Osteocyte (in vitro differentiated cells): ENCODE measurements at regions not wholly inside any gene's neighbourhood (a gene's known extent, or its start where the extent isn't known, plus 50 kb on each side); places are given as distances from the start of the nearest gene placed in this dataset.

Experiments used
- DNase-seq: peaks from one replicate; pipeline ENCODE4 v3.0.0; 2021; ENCODE audit warnings: mixed read lengths; ENCODE audit not compliant: unreplicated experiment; ENCODE audit errors: extremely low spot score
- H3K27ac Mint-ChIP-seq: one replicate; pipeline ENCODE4 v1.8.0; 2021; ENCODE audit warnings: mild to moderate bottlenecking, mixed read lengths; ENCODE audit not compliant: unreplicated experiment
- H3K27me3 Mint-ChIP-seq: one replicate; pipeline ENCODE4 v1.8.0; 2021; ENCODE audit warnings: mixed read lengths; ENCODE audit not compliant: unreplicated experiment
- H3K36me3 Mint-ChIP-seq: one replicate; pipeline ENCODE4 v1.8.0; 2021; ENCODE audit warnings: mixed read lengths; ENCODE audit not compliant: unreplicated experiment
- H3K4me1 Mint-ChIP-seq: one replicate; pipeline ENCODE4 v1.8.0; 2021; ENCODE audit warnings: mixed read lengths; ENCODE audit not compliant: unreplicated experiment
- H3K4me3 Mint-ChIP-seq: one replicate; pipeline ENCODE4 v1.8.0; 2021; ENCODE audit warnings: mild to moderate bottlenecking, moderate library complexity, mixed read lengths; ENCODE audit not compliant: unreplicated experiment
- H3K9me3 Mint-ChIP-seq: one replicate; pipeline ENCODE4 v1.8.0; 2021; ENCODE audit warnings: mixed read lengths; ENCODE audit not compliant: unreplicated experiment
- TF ChIP-seq, protein P1 (sequence below): fragments of 200-600 bp; sonication (generic); IDR thresholded peaks from 2 replicates; pipeline ENCODE4 v1.5.0; 2021; ENCODE audit warnings: antibody characterized with exemption, mild to moderate bottlenecking, moderate library complexity

DNA sequence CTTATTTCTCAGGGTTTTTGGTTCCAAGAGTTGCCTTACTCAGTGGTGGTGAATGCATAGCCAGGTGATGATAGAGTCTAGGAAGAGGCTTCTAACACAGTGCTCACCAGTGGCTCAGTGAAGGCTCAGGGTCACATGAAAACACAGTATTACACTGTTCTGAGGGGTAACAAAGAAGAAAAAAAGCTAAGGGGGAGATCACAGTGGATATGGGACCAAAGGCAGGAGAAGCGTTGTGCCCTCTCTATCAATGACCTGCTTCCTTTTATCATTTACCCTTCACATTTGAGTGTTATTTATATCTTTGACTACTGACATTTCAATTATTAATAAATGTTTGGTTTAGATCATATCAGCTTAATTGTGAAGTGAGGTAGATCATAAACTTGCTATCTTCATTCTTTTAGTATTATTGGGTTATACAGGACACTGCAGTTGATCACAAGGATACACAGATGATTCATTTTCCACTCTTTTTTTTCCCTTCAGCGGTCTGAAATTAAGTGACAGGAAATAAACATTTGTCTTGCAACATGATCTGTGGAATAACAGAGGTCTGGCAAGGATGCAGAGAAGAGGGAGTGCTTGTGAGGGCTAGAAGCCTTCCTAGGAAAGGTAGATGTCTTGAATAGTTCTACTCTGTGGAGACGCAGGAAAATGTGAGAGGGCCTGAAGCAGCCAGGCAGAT lies 171.7 kb downstream of the C3orf38 start:
- no peak overlapping the region for H3K4me3 Mint-ChIP-seq
- DNase-seq = no peak
- TF ChIP-seq, protein P1, sequence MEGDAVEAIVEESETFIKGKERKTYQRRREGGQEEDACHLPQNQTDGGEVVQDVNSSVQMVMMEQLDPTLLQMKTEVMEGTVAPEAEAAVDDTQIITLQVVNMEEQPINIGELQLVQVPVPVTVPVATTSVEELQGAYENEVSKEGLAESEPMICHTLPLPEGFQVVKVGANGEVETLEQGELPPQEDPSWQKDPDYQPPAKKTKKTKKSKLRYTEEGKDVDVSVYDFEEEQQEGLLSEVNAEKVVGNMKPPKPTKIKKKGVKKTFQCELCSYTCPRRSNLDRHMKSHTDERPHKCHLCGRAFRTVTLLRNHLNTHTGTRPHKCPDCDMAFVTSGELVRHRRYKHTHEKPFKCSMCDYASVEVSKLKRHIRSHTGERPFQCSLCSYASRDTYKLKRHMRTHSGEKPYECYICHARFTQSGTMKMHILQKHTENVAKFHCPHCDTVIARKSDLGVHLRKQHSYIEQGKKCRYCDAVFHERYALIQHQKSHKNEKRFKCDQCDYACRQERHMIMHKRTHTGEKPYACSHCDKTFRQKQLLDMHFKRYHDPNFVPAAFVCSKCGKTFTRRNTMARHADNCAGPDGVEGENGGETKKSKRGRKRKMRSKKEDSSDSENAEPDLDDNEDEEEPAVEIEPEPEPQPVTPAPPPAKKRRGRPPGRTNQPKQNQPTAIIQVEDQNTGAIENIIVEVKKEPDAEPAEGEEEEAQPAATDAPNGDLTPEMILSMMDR = no peak
- H3K27ac Mint-ChIP-seq = no peak overlapping the region
- no peaks in the 10 kb centered on the region for H3K27me3 Mint-ChIP-seq
- H3K9me3 Mint-ChIP-seq = no peaks in the 10 kb centered on the region
- H3K36me3 Mint-ChIP-seq = no peaks in the 10 kb centered on the region
- no peaks in the 10 kb centered on the region for H3K4me1 Mint-ChIP-seq

DNA sequence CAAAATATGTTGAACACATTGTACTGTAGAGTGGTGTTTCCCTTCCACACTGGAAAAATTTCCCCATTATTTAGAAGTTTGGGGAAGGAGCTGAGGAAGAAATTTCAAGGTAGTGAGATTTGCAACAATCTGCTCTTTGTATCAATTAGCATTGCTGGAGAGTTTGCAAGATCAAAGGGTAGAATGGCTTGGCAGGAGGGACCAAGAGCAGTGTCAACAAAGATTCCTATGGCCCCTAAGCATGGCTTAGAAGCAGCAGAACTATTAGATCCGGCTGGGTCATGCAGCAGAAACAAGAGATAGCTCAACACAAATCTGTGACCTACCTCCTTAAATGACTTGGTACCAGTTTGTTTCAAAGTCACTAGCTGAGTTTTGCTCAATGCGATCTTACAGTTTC lies 175.0 kb downstream of the C3orf38 start:
- Mint-ChIP-seq H3K36me3 (no peaks in the 10 kb centered on the region), H3K9me3 (no peaks in the 10 kb centered on the region), H3K27ac (no peak overlapping the region), H3K27me3 (peaks cover 2% of the 10 kb centered on the region), H3K4me1 (no peaks in the 10 kb centered on the region), H3K4me3 (no peak overlapping the region)
- no peak for DNase-seq
- TF ChIP-seq, protein P1 = no peak

DNA sequence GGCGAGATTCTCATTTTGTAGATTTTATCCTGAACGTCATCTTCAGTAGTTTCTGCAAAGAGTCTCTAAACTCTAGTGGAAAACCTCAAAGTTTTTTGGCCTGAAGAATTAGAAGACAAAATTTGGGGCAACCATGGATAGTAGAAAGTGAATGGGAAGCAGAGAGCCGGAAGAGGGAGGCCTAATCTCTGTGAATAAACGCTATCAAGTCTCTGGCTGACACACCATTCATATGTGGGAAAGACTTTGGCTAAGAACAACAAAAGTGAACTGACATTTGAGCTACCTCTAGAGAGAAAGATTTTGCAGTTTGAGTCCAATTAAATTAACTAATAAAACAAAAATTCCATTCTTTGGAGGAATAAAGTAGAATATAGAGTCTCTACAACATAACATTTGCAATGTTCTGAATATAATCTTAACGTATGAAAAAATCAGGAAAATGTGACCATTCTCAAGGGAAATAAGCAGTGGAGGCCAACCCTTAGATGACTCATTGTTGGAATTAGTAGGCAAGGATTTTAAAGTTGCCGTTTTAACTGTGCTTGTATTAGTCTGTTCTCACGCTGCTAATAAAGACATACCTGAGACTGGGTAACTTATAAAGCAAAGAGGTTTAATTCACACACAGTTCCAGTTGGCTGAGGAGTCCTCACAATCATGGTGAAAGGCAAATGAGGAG lies 184.6 kb downstream of the C3orf38 start:
- Mint-ChIP-seq H3K27ac (no peak overlapping the region), H3K4me3 (no peak overlapping the region), H3K36me3 (no peaks in the 10 kb centered on the region), H3K9me3 (peaks cover 10% of the 10 kb centered on the region), H3K4me1 (no peaks in the 10 kb centered on the region), H3K27me3 (peaks cover 2% of the 10 kb centered on the region)
- TF ChIP-seq, protein P1 = no peak
- DNase-seq = no peak

DNA sequence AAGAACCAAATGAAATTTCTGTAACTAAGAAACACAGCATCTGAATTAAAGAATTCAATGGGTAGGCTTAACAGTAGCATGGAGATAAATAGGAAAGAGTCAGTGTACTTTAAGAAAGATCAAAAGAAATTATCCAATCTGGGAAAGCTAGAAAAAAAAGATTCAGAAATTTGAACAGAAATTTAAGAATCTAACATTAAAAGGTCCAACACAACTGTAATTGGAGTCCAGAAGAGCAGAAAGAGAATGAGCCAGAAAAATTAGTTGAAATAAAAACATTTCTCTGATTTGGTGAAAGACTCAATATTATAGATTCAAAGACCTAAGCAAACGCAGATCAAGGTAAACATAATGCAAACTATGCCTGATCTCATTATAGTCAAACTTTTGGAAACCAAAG lies 187.1 kb downstream of the C3orf38 start:
- Mint-ChIP-seq H3K4me1 (no peaks in the 10 kb centered on the region), H3K9me3 (peaks cover 10% of the 10 kb centered on the region), H3K36me3 (no peaks in the 10 kb centered on the region), H3K27ac (no peak overlapping the region), H3K27me3 (peaks cover 2% of the 10 kb centered on the region), H3K4me3 (no peak overlapping the region)
- no peak for DNase-seq
- TF ChIP-seq, protein P1 = no peak

DNA sequence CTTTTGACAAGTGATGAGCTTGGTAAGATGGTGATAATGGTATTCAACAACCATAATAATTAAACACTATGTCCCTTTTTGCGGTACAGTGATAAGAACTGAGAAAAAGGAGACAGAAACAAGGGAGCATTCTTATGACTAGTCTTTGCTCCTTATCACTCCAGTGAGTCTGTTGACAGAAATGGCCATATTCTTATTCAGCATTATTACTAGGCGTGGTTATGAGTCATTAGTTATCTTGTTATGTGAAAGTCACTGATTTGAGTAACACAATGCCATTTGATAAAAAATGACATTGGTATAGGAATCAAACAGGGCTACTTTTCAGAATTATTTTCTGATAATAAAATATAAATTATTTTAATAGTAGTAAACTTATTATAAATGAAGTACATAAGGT lies 193.5 kb downstream of the C3orf38 start:
- no peaks in the 10 kb centered on the region for H3K9me3 Mint-ChIP-seq
- H3K36me3 Mint-ChIP-seq = no peaks in the 10 kb centered on the region
- no peaks in the 10 kb centered on the region for H3K27me3 Mint-ChIP-seq
- H3K4me1 Mint-ChIP-seq = no peaks in the 10 kb centered on the region
- no peak for DNase-seq
- TF ChIP-seq, protein P1 = no peak
- no peak overlapping the region for H3K4me3 Mint-ChIP-seq
- no peak overlapping the region for H3K27ac Mint-ChIP-seq
